ENCODE measurements at regions not wholly inside any gene's neighbourhood (a gene's known extent, or its start where the extent isn't known, plus 50 kb on each side); places are given as distances from the start of the nearest gene placed in this dataset.

GRCh38 chr6:104324301-104324700 is 535.4 kb downstream of the HACE1 start:
- TF ChIP-seq SUZ12 (IDR thresholded peaks at IDR 0.05; ENCODE audit: extremely low read depth, insufficient read depth, insufficient read length) (no peak), YY1 (IDR thresholded peaks at IDR 0.05; ENCODE audit: insufficient read depth, insufficient read length) (no peak), ZNF274 (IDR thresholded peaks at IDR 0.05; ENCODE audit: low read depth, low read length) (no peak)
